HG03457 (cell line): ENCODE measurements at regions not wholly inside any gene's neighbourhood (a gene's known extent, or its start where the extent isn't known, plus 50 kb on each side); places are given as distances from the start of the nearest gene placed in this dataset.
"Not testable (repeated sequence)": the region's sequence is repeated elsewhere in the genome, so short reads cannot be mapped to it uniquely, and the experiment has no call there.

Experiments used
- ATAC-seq: cut with Tn5 transposase; IDR thresholded peaks from one replicate; pipeline ENCODE4 v1.9.1; 2021; ENCODE audit warnings: moderate number of reproducible peaks; ENCODE audit not compliant: unreplicated experiment

GRCh38 chr9:82488313-82489200, 500.0 kb downstream of the SPATA31D1 start:
- ATAC-seq = no peak

- ATAC-seq = no peak
These were observed 500.7 kb downstream of the SPATA31D1 start for GRCh38 chr9:82489201-82489821.

DNA sequence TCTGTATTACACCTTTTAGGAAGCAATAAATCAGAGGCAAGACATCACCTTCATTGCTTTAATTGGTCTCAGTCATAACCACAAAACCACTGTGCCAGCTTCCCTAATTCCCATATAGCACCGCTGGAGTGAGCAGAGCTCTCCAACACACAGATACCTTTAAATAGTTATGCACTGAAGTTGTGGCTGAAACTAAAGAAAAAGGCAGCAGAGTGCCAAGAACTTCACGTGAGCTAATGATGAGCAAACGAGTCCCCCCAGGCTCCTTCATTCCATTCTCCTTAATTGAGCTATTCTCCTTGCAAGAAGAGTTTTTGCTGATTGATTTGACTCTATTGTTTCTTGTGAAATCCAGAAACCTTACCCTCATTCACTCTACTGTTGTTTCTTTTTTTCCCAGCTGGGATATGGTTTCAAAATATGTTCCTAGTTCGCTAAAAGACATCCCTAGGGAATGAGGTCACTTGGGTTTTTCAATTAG, 501.5 kb downstream of the SPATA31D1 start:
- no peak for ATAC-seq

GRCh38 chr9:82490821-82491220, 502.2 kb downstream of the SPATA31D1 start:
- ATAC-seq = not testable (repeated sequence)

GRCh38 chr9:82491604-82492003, 503.0 kb downstream of the SPATA31D1 start:
- ATAC-seq = no peak

GRCh38 chr9:82492274-82492673, 503.7 kb downstream of the SPATA31D1 start:
- ATAC-seq = no peak

DNA sequence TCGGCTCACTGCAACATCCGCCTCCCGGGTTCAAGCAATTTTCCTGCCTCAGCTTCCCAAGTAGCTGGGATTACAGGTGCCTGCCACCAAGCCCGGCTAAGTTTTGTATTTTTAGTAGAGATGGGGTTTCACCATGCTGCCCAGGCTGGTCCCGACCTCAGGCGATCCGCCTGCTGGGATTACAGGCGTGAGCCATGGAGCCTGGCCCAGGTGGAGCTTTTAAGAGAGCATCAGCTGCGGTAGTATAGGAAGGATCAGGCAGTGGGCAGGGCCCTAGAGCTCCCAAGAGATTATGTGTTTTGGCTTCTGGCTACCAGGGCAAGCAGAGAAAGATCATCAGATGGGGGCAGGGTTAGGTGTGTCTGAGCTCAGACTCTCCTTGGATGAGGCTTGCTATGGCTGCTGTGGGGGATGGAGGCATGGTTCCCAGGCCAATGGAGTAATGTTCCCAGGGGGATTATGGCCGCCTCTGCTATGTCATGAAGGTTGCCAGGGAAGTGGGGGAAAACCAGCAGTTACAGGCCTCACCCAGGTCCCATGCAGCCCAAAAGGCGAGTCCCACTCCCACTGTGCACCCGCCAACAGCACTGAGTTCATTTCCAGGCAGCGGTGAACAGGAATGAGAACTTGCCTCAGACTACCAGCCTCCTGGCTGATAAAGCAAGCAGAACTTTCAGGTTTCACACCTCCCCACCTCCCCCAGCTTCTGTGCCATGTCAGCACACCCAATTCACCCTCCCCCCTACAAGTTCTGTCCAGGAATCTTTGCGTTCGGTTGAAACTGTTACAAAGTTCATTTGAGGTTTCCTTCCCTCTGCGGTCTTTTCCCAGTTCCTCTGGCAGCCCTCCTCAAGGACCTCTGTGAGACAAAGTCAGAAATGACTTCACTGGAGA, 507.6 kb downstream of the SPATA31D1 start:
- ATAC-seq = no peak

- ATAC-seq = no peak
These were observed 510.2 kb downstream of the SPATA31D1 start for GRCh38 chr9:82498541-82499317.

DNA sequence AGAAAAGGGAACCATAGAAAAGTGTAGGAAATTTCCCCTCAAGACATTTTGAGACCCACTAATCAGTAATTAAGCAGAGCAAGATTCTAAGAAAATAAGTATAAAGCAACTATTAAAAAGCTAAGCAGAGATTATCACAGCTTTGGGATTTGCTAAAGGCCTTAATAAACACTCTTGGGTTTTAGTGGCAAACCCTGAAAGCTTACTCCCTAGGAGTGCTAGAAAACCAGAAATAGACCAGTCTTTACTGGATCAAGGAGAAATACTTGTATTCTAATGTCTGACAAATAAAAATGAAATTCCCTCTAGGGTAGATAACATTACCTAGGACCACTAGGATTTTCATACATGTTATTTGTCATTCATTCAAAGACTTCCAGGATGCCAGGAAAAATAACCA, 510.8 kb downstream of the SPATA31D1 start:
- no peak for ATAC-seq

DNA sequence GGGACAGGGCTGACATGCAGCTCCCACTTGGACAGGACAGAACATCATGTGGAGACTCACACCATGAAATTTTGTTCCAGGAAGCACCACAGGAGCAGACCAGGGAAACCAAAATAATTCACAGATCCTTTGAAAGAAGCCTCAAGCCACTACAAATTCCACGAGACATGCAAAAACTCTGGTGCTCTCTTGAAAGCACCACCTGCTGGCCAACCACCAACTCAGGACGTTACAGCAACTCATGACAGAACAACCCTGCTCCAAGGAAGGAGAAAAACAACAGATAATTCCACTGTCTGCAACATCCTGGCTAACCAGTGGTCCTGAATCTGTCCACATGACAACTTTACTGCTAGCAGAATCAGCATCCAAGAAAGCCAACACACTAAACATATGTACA, 516.0 kb downstream of the SPATA31D1 start:
- ATAC-seq = no peak

DNA sequence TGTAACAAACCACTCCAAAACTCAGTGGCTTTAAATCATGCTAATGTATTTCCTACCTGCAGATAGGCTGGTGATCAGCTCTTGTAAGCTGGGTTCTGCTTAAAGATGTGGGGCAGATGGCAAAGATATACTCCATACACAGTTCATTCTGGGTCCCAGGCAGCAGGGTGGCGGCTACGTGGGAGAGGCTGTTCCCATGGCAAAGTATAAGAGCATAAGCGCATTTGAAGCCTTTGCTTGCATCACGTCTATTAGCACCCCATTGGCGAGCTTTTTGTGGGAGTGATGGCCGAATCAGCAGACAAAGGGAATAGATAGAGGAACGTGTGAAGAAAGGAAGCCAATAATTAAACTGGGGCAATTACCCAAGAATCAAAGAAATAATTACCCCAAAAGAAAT, 523.1 kb downstream of the SPATA31D1 start:
- ATAC-seq = no peak

DNA sequence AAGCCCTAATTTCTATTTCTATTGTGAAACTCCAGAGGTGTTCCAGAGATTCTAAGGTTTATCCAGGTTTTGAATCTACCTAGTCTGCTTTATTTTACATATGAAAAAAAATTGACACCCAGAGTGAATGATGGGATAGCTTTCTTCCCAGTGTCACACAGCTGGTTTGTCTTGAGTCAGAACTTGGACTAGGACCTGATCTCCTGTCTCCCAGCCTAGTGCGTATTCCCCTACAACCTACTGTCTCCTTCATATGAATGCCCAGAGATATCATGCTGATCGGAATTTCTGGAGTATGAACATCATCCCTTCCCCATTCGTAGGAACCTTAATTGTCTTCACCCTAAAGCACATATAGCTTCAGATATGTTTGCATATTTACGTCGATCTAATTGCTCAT, 524.2 kb downstream of the SPATA31D1 start:
- no peak for ATAC-seq

DNA sequence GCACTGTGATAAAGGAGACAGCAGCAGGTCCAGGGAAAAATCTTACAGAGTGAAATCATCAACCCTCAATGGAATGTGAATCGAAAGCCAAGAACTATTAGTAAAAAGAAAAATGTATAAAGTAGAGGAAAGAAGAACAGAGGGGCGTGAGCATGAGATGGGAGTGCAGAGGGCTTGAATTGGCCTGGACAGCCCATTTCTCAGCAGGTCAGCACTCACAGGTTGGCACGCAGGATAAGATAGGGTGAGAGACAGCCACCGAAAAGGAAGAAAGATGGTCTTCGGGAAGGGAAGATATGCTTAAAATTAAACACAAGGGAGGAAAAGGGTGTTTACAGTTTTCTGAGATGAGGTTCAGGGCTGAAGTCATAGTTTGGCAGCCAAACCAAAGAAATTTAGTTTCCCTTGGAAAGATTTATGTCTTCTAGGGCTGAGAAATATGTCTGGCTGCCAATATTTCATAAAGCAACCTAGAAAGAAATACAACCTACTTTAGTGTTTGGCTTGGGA, 524.7 kb downstream of the SPATA31D1 start:
- ATAC-seq = no peak

DNA sequence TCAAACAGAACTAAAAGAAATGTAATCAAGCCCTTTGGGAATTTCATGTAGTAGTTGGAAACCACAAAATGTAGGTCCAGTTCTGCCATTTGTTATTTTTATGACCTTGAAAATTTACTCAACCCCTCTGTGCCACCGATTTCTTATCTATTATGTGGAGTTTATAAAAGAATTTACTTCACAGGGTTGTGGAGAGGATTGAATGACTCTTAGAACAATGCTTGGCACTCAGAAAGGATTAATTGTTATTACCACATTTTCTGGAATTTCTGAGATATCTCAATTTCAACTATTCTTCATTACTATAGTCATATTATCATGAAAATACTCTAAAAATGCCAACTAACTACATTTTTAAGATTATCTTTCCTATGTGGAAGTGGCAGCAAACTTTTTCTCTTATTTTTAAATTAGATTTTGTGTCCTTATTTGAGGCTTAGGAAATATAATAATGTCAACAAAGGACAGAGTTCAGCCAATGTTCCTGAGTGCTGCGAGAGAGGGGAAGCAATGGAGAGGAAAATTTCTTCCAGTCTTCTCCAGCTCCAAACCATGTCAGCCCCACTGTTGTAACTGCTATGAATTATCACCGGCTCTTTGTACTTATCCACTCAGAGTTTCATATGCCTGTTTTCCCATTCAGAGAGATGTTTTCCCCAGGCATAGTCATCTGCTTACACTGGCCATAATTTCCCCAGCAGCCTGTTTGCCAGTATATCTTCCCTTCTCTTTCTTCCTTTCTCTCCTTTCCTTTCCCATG, 525.6 kb downstream of the SPATA31D1 start:
- no peak for ATAC-seq

DNA sequence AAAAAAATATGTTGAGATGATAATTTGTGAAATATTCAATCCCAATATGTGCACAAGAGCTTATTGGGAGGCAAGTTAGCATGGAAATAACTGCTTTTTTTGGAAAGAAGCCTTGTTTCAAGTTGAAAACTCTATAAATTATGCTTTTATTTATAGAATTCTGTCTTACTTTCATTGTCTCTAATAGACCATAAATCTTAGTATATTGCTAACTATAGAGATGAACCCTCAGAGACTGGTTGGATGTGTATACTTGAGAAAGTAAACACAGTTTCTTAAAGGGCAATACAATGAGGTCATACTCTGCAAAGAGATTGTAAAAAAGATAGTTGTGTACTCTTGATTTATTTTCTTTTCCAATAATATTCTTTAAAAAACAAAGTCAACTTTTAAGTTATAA, 530.3 kb downstream of the SPATA31D1 start:
- ATAC-seq = no peak

DNA sequence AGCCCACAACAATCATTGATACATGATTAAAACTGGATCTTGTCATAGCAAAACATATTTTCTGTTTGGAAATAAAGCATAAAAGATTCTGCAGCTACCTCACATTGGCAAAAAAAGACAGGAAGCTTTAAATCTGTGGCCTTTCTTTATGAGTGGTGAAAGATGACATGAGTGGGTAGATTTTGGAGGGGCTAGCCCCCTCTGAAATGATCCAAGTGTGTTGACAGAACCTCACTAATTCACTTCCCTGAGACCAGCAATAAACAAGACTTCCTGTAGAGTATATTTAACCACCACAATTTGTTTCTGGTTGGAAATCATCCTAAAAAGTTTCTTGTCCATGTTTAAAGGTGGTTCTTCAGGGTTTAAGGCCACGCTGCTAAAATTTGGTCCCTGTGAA, 530.8 kb downstream of the SPATA31D1 start:
- ATAC-seq = no peak

DNA sequence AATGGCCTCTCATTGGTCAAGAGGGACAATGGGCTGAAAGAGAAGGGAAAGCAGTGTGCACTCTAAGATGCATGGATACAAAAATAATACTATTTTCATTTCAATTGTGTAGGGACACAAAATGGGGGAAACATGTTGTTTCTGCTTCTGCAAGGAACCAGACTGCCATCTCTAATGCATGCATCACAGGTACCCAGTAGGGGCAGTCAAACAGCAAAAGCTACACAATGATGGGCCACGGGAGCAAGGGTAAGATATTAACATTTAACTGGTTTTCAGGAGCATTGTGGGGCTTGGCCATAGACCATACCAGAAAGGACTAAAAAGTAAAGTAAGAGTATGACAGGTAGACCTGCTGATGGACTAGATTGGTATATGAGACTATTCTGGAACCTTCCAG, 535.8 kb downstream of the SPATA31D1 start:
- no peak for ATAC-seq

DNA sequence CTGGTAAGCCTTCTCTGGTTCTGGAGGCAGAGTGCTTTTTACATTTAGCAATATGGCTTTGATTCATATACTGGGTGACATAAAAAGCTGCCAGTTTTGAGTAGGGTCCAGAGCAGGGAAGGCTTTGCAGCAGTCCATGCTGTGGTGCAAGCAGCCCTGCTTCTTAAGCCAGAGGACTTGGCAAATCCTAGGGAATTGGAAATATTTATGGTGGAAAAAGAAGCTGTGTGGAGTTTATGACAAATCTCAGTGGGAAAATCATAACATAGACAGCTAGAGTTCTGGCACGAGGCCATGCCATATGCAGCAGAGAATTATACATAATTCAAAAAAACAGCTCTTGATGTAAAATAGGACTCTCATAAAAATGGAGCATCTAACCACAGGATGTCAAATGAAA, 536.4 kb downstream of the RASEF start:
- no peak for ATAC-seq

DNA sequence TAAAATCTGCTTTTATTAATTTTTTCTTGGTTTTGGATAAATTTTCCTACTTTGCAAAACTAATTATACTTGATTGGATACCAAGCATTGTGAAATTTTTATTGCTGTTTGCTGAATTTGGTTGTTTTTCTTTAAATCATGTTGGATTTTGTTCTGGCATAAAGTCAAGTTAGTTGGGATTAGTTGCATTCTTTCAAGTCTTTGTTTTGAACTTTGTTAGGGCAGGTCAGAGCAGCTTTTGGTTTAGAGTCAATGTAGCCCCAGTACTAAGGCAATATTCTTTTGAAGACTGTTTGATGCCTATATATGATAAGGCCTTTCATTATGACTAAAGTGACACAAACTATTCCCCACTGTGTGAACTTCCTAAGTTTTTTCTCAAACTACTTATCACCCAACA, 531.1 kb downstream of the RASEF start:
- ATAC-seq = no peak
